HEK293 (cell line): ENCODE measurements at regions not wholly inside any gene's neighbourhood (a gene's known extent, or its start where the extent isn't known, plus 50 kb on each side); places are given as distances from the start of the nearest gene placed in this dataset.

Experiments used
- CTCF ChIA-PET: fragments of 350-600 bp; formaldehyde crosslinking; extraction: SDS; loops from one replicate; lab custom pipeline; 2021; ENCODE audit warnings: antibody characterized with exemption; lab: Yijun Ruan, JAX
- POLR2A ChIA-PET: fragments of 300-600 bp; formaldehyde crosslinking; extraction: SDS; loops from one replicate; lab custom pipeline; 2020; ENCODE audit warnings: antibody characterized with exemption, inconsistent platforms; lab: Yijun Ruan, JAX
- H3K27ac ChIP-seq: fragments of 200-500 bp; sonication (Bioruptor generic); 2 replicates; pipeline ENCODE4 v1.5.1; 2014; ENCODE audit warnings: low read depth, low read length, control low read depth, inconsistent platforms; ENCODE audit errors: extremely low read depth
- H3K36me3 ChIP-seq, 2 experiments: fragments of 200-500 bp in 1 of 2; sonication (Bioruptor generic) in 1 of 2; 1 replicate in 1 of 2; 2 replicates in 1 of 2; pipeline ENCODE4 v1.5.1; 2014 to 2017; ENCODE audit warnings: inconsistent platforms in 2 of 2, low read length in 2 of 2; ENCODE audit not compliant: control insufficient read depth in 2 of 2, insufficient read depth in 1 of 2
- H3K4me1 ChIP-seq: fragments of 200-500 bp; sonication (Bioruptor generic); 2 replicates; pipeline ENCODE4 v1.5.1; 2014; ENCODE audit warnings: mild to moderate bottlenecking, low read length, inconsistent platforms; ENCODE audit not compliant: control insufficient read depth, insufficient read depth
- H3K4me3 ChIP-seq: 2 replicates; pipeline ENCODE4 v1.5.1; 2011; ENCODE audit warnings: low read depth, mild to moderate bottlenecking, control low read depth, low read length, moderate library complexity
- H3K9me3 ChIP-seq: fragments of 200-500 bp; sonication (Bioruptor generic); 2 replicates; pipeline ENCODE4 v1.5.1; 2014; ENCODE audit warnings: low read depth, low read length, inconsistent platforms; ENCODE audit not compliant: control insufficient read depth, insufficient read depth
- BCL11A ChIP-seq: fragments of 450-650 bp; formaldehyde crosslinking; IDR thresholded peaks from 2 replicates; pipeline ENCODE4 v1.5.1; 2016; ENCODE audit warnings: low read depth, missing biosample characterization, missing genetic modification characterization
- FEZF1 ChIP-seq: fragments of 450-650 bp; formaldehyde crosslinking; IDR thresholded peaks from 2 replicates; pipeline ENCODE4 v1.5.1; 2016; ENCODE audit warnings: missing biosample characterization, missing genetic modification characterization
- OSR2 ChIP-seq: fragments of 450-650 bp; formaldehyde crosslinking; IDR thresholded peaks from 2 replicates; pipeline ENCODE4 v1.5.1; 2016; ENCODE audit warnings: missing biosample characterization, missing genetic modification characterization
- REPIN1 ChIP-seq: fragments of 450-650 bp; formaldehyde crosslinking; IDR thresholded peaks from 2 replicates; pipeline ENCODE4 v1.5.1; 2017; ENCODE audit warnings: missing biosample characterization, missing genetic modification characterization, low read depth
- REST ChIP-seq: fragments of 450-650 bp; formaldehyde crosslinking; IDR thresholded peaks from 2 replicates; pipeline ENCODE4 v1.5.1; 2016; ENCODE audit warnings: missing biosample characterization, missing genetic modification characterization
- SP3 ChIP-seq: fragments of 450-650 bp; formaldehyde crosslinking; IDR thresholded peaks from 2 replicates; pipeline ENCODE4 v1.5.1; 2016; ENCODE audit warnings: missing biosample characterization, missing genetic modification characterization
- TCF7L2 ChIP-seq: IDR thresholded peaks from 2 replicates; pipeline ENCODE4 v1.6.1; 2011; ENCODE audit warnings: low read depth, mild to moderate bottlenecking, inconsistent platforms, low read length, moderate library complexity, borderline replicate concordance
- WT1 ChIP-seq: fragments of 450-650 bp; formaldehyde crosslinking; IDR thresholded peaks from 2 replicates; pipeline ENCODE4 v1.5.1; 2016; ENCODE audit warnings: missing biosample characterization, missing genetic modification characterization
- YY2 ChIP-seq: fragments of 450-650 bp; formaldehyde crosslinking; IDR thresholded peaks from 2 replicates; pipeline ENCODE4 v1.5.1; 2016; ENCODE audit warnings: missing biosample characterization, missing genetic modification characterization
- ZBTB7A ChIP-seq: fragments of 450-650 bp; formaldehyde crosslinking; IDR thresholded peaks from 2 replicates; pipeline ENCODE4 v1.5.1; 2016; ENCODE audit warnings: low read depth, missing biosample characterization, missing genetic modification characterization
- ZNF112 ChIP-seq: fragments of 450-650 bp; formaldehyde crosslinking; IDR thresholded peaks from 2 replicates; pipeline ENCODE4 v1.5.0; 2017; ENCODE audit warnings: missing biosample characterization, missing genetic modification characterization
- ZNF132 ChIP-seq: fragments of 450-650 bp; formaldehyde crosslinking; IDR thresholded peaks from 2 replicates; pipeline ENCODE4 v1.5.1; 2017; ENCODE audit warnings: missing biosample characterization, missing genetic modification characterization, borderline replicate concordance
- ZNF175 ChIP-seq: fragments of 450-650 bp; formaldehyde crosslinking; IDR thresholded peaks from 2 replicates; pipeline ENCODE4 v1.5.1; 2016; ENCODE audit warnings: missing biosample characterization, missing genetic modification characterization
- ZNF18 ChIP-seq: fragments of 450-650 bp; formaldehyde crosslinking; IDR thresholded peaks from 2 replicates; pipeline ENCODE4 v1.5.1; 2016; ENCODE audit warnings: missing biosample characterization, missing genetic modification characterization
- ZNF19 ChIP-seq: fragments of 450-650 bp; formaldehyde crosslinking; IDR thresholded peaks from 2 replicates; pipeline ENCODE4; 2016; ENCODE audit warnings: missing biosample characterization, missing genetic modification characterization, low read depth
- ZNF2 ChIP-seq: fragments of 450-650 bp; formaldehyde crosslinking; IDR thresholded peaks from 2 replicates; pipeline ENCODE4 v1.5.1; 2016; ENCODE audit warnings: missing biosample characterization, missing genetic modification characterization
- ZNF202 ChIP-seq: fragments of 450-650 bp; formaldehyde crosslinking; IDR thresholded peaks from 2 replicates; pipeline ENCODE4 v1.5.1; 2016; ENCODE audit warnings: missing biosample characterization, missing genetic modification characterization, borderline replicate concordance
- ZNF701 ChIP-seq: fragments of 450-650 bp; formaldehyde crosslinking; IDR thresholded peaks from 2 replicates; pipeline ENCODE4 v1.5.1; 2016; ENCODE audit warnings: missing biosample characterization, missing genetic modification characterization
- ZNF791 ChIP-seq: fragments of 450-650 bp; formaldehyde crosslinking; IDR thresholded peaks from 2 replicates; pipeline ENCODE4 v1.5.1; 2016; ENCODE audit warnings: missing biosample characterization, missing genetic modification characterization

DNA sequence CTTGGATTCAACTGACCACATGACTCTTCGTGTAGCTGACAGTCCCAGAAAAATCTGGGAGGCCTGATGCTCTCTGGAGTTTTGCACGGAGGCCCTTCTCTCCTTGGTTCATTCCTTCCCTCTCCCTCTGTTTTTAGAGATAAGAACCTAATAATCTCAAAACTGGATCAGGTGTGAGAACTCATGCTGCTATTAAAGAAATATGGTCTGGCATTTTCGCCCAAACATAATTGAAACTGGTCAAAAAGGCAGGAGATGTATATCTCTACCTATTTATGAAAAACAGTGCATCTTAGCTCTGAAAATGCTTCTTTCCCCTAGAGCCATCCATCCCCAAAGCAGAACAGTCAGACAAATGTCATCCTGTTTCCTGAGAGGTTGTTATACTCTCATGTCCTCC, 397.5 kb downstream of the PRELID2 start:
- TF ChIP-seq ZNF175 (tag by site-specific recombination) (no peak), ZNF19 (no peak), WT1 (tag by site-specific recombination) (no peak), ZNF132 (tag by site-specific recombination) (no peak), SP3 (tag by site-specific recombination) (no peak), FEZF1 (tag by site-specific recombination) (no peak), OSR2 (tag by site-specific recombination) (no peak), ZNF791 (no peak)
- Histone ChIP-seq H3K4me3 (no peak overlapping the region), H3K27ac (no peak overlapping the region), H3K9me3 (no peaks in the 10 kb centered on the region), H3K36me3 (no peaks in the 10 kb centered on the region), H3K4me1 (no peaks in the 10 kb centered on the region)
- POLR2A ChIA-PET: no interaction called here
- CTCF ChIA-PET: interaction anchor here (0.6 kb wide), 1 partner anchor 312 kb away, joined by 3 read pairs; no protein-coding TSS in a partner anchor

- POLR2A ChIA-PET: no interaction called here
- Histone ChIP-seq H3K9me3 (no peaks in the 10 kb centered on the region), H3K36me3 (no peaks in the 10 kb centered on the region), H3K4me1 (no peaks in the 10 kb centered on the region), H3K4me3 (no peak overlapping the region), H3K27ac (no peak overlapping the region)
- TF ChIP-seq ZNF202 (tag by site-specific recombination): no peak
- TF ChIP-seq ZNF2: no peak
- TF ChIP-seq REST (tag by site-specific recombination): no peak
- TF ChIP-seq TCF7L2: no peak
- CTCF ChIA-PET: no interaction called here
Measured at GRCh38 chr5:145433077-145433476, 402.1 kb downstream of the PRELID2 start.

DNA sequence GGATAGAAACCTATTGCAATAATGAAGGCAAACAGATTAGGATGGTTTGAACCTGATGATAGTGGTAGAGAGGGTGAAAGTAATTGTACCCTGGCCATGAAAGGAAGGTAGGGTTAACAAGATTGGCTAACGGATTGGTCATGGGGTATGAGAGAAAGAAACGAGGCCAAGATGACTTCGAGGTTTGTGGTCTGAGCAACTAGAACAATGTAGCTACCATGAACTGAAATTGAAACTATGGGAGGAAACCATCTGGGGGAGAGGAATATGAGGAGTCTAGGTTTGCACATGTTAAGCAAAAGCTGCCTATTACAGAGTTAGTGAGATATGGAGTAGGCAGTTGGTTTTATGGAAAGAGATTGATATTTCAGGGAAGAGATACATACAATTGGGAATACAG, 406.0 kb downstream of the PRELID2 start:
- ChIA-PET POLR2A (no interaction called here), CTCF (no interaction called here)
- H3K36me3 ChIP-seq: no peaks in the 10 kb centered on the region
- H3K4me1 ChIP-seq: no peaks in the 10 kb centered on the region
- H3K9me3 ChIP-seq: no peaks in the 10 kb centered on the region
- H3K27ac ChIP-seq: no peak overlapping the region
- no peak overlapping the region for H3K4me3 ChIP-seq
- TF ChIP-seq ZNF112 (tag by site-specific recombination): no peak
- no peak for TF ChIP-seq REPIN1 (tag by site-specific recombination)
- TF ChIP-seq BCL11A: no peak
- TF ChIP-seq ZNF701 (tag by site-specific recombination): no peak
- no peak for TF ChIP-seq ZNF18 (tag by site-specific recombination)
- no peak for TF ChIP-seq OSR2 (tag by site-specific recombination)
- TF ChIP-seq YY2 (tag by site-specific recombination): no peak
- no peak for TF ChIP-seq ZBTB7A (tag by site-specific recombination)
